ENCODE measurements at regions not wholly inside any gene's neighbourhood (a gene's known extent, or its start where the extent isn't known, plus 50 kb on each side); places are given as distances from the start of the nearest gene placed in this dataset.

DNA sequence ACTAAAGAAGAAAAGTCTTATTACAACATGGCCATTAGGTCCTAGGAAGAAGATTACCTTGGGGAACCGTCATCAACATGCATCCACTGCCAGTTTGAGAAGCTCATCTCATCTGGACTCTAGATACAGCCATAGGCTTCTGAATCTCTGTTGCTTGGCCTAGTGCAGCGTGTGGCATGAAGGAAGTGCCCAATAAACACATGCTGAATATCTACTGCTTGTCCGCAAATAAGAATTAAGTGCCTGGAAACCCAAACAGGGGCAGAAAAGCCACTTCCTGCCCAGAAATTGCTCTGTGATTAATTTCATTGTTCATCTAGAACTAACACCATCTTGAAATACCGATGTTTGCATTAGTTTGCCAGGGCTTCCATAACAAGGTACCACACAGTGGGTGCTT, 241.1 kb upstream of the KLF3 start:
- no peak for TF ChIP-seq EZH2 (IDR thresholded peaks at IDR 0.05; ENCODE audit: borderline replicate concordance, insufficient read depth, low read depth, low read length, poor library complexity, severe bottlenecking)
- TF ChIP-seq, protein P1, sequence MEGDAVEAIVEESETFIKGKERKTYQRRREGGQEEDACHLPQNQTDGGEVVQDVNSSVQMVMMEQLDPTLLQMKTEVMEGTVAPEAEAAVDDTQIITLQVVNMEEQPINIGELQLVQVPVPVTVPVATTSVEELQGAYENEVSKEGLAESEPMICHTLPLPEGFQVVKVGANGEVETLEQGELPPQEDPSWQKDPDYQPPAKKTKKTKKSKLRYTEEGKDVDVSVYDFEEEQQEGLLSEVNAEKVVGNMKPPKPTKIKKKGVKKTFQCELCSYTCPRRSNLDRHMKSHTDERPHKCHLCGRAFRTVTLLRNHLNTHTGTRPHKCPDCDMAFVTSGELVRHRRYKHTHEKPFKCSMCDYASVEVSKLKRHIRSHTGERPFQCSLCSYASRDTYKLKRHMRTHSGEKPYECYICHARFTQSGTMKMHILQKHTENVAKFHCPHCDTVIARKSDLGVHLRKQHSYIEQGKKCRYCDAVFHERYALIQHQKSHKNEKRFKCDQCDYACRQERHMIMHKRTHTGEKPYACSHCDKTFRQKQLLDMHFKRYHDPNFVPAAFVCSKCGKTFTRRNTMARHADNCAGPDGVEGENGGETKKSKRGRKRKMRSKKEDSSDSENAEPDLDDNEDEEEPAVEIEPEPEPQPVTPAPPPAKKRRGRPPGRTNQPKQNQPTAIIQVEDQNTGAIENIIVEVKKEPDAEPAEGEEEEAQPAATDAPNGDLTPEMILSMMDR (IDR thresholded peaks at IDR 0.05), result no peak

Data from B cell (primary cell).